GM12874 (cell line): ENCODE measurements at regions not wholly inside any gene's neighbourhood (a gene's known extent, or its start where the extent isn't known, plus 50 kb on each side); places are given as distances from the start of the nearest gene placed in this dataset.

ENCODE experiments used
- TF ChIP-seq, protein P1 (sequence below): IDR thresholded peaks from 2 replicates; pipeline ENCODE4 v1.5.1; 2011; ENCODE audit warnings: low read depth, mild to moderate bottlenecking, control low read depth, low read length, moderate library complexity; ENCODE audit not compliant: insufficient read depth

- TF ChIP-seq, protein P1, sequence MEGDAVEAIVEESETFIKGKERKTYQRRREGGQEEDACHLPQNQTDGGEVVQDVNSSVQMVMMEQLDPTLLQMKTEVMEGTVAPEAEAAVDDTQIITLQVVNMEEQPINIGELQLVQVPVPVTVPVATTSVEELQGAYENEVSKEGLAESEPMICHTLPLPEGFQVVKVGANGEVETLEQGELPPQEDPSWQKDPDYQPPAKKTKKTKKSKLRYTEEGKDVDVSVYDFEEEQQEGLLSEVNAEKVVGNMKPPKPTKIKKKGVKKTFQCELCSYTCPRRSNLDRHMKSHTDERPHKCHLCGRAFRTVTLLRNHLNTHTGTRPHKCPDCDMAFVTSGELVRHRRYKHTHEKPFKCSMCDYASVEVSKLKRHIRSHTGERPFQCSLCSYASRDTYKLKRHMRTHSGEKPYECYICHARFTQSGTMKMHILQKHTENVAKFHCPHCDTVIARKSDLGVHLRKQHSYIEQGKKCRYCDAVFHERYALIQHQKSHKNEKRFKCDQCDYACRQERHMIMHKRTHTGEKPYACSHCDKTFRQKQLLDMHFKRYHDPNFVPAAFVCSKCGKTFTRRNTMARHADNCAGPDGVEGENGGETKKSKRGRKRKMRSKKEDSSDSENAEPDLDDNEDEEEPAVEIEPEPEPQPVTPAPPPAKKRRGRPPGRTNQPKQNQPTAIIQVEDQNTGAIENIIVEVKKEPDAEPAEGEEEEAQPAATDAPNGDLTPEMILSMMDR = no peak
Measured at GRCh38 chr14:86423214-86423613, 893.3 kb downstream of the FLRT2 start.

- TF ChIP-seq, protein P1 = no peak
Measured at GRCh38 chr14:86420131-86420530, 890.2 kb downstream of the FLRT2 start.

GRCh38 chr14:86414146-86414545 lies 884.2 kb downstream of the FLRT2 start:
- TF ChIP-seq, protein P1 = no peak

GRCh38 chr14:86404989-86405649 lies 875.2 kb downstream of the FLRT2 start:
- TF ChIP-seq, protein P1 = no peak

DNA sequence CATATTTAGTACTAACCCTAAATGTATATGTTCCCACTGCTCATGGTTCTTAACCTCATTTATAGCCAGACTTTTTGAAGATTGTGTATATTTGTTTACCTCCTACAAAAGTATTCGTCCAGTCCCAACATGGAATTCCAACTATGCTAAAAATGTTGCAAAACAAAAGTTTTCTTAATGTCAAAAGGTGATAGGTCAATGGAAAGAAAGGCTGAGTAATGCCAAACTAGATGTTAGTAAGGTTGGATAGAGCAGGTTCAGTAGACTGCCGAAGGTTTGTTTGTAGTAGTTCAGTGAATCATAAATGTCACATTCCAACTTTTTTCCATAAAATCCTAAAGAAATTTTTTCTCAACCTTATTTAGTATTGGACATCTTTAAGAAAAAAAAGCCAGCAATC lies 874.5 kb downstream of the FLRT2 start:
- TF ChIP-seq, protein P1 = no peak

DNA sequence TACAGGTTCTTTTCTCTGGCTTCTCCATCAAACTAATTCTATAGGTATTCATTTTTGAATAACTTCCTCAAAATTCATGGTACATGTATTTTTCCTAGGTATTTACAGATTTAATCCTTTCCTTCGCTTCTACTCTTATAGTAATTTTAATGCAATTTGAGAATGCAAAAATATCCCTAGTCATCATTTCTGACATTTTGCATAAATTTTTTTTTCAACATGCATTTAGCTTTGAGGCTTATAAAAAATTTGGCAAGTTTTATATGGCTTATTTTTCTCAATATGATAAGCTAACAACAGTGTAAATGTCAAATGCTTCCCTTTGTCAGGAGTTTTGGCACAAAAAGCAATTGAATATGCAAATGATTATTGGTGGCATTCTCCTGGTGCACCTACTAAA lies 872.6 kb downstream of the FLRT2 start:
- TF ChIP-seq, protein P1 = no peak

- TF ChIP-seq, protein P1 = no peak
Measured at GRCh38 chr14:86391085-86391484, 861.1 kb downstream of the FLRT2 start.
